CD4-positive, alpha-beta T cell treated with Interleukin-21 for 1 hour (primary cell): ENCODE measurements at regions not wholly inside any gene's neighbourhood (a gene's known extent, or its start where the extent isn't known, plus 50 kb on each side); places are given as distances from the start of the nearest gene placed in this dataset.

Experiments used
- DNase-seq: peaks from one replicate; pipeline ENCODE4 v3.0.0-alpha.2; 2020

GRCh38 chrY:15162211-15162610, 637.9 kb downstream of the NLGN4Y start:
- no peak for DNase-seq

DNA sequence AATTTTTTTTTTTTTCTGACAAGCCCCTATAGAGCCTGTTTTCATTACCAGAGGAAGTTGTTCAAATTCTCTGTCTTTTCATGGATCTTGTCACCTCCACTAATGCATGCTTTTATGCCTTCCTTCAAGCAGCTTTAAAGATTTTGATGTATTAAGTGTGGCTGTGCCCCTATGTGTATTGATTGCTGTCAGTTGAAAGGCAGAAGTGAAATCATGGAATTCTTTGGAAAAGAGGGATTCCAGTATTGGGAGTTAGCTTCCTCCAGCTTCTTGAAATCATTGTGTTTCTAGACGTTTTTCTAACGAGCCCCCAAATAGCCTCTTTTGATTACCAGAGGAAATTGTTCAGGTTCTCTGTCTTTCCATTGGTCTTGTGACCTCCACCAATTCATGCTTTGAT, 655.6 kb downstream of the NLGN4Y start:
- no peak for DNase-seq

GRCh38 chrY:15229056-15229455, 704.7 kb downstream of the NLGN4Y start:
- no peak for DNase-seq

GRCh38 chrY:15239596-15240132, 715.3 kb downstream of the NLGN4Y start:
- DNase-seq: no peak

DNA sequence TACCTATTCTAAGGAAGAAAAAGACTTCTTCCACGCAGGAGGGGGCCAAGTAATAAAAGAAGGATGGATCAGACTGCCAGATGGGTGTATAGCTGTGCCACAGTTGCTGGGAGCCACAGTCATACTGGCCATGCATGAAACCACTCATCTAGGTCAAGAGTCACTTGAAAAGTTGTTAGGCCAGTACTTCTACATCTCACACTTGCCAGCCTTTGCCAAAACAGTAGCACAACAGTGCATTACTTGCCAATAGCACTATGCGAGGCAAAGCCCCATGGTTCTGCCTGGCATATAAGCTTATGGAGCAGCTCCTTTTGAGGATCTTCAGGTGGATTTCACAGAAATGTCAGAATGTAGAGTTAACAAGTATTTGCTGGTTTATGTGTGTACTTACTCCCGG, 735.0 kb downstream of the NLGN4Y start:
- DNase-seq: no peak

DNA sequence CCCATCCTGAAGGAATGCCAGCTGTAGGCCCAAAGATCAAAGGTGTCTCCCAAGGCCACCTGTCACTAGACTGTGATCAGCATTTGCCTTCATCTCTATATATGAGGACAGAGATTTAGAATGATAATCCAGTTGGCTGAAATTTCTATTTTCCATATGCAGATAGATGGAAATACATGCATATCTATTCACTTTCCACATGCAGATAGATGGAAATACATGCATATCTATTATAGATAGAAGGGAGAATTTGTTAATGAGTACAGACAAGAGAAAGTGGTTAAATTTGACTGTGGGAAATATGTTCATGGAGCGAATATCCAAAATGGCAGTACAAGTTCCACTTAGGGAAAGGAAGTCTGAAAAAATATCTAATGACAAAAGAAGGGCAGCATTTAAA, 762.2 kb downstream of the NLGN4Y start:
- DNase-seq: no peak

- no peak for DNase-seq
Measured at GRCh38 chrY:15289821-15290220, 765.5 kb downstream of the NLGN4Y start.

- no peak for DNase-seq
Measured at GRCh38 chrY:15292881-15293280, 768.6 kb downstream of the NLGN4Y start.

GRCh38 chrY:15301879-15302278, 777.5 kb downstream of the NLGN4Y start:
- no peak for DNase-seq

DNA sequence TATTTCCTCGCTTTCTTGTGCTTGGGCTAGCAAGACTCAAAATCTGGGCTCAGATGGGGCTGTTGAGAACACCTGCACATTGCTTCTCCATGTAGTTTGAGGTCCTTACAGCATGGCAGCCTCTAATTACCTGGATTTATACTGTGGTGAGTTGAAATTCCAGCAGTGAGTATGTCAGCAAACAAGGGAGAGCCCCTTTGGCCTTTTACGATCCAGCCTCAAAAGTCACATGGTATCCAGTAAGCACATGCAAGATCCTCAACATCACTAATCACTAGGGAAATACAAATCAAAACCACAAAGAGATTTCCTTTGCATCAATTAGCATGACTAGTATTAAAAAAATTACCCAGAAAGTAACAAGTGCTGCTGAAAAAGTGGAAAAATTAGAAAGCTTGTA, 787.8 kb downstream of the NLGN4Y start:
- no peak for DNase-seq

DNA sequence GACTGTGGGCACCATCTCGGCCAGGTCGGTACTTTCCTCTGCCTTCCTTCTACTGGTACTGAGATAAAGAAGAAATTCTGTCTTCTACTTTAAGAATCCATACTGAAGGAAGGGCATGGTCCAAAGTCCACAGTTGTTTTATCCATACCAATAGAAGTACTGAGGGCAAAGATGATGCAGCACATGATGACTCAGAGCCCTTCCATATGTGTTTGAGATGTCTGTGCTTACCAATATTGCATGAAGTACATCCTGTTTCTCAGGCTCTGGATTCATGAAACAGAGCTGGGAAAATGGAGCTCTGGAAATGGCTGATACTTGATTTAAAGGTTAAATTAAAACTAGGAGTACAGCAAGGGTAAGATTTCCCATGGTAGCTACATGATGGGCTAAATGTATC, 799.9 kb downstream of the NLGN4Y start:
- DNase-seq: no peak

DNA sequence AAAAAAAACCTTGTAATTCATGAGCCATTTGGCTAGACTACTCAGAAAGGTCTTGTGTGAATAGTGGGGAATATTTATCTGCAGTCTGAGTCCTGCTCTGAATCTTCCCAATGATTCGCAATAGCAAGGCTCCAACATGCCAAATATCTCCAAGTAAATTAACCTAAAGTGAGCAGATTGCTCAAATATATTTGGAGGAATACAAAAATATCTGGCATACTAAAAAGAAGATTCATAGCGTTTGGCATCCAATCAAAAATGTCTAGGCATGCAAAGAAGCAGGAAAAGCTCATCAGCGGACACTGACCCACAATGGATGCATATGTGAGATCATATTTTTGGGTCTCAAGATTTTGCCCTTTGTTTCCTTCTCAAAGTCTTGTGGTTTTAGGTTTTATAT, 800.9 kb downstream of the NLGN4Y start:
- no peak for DNase-seq

- no peak for DNase-seq
Measured at GRCh38 chrY:15326673-15327072, 802.3 kb downstream of the NLGN4Y start.

- no peak for DNase-seq
Measured at GRCh38 chrY:15328848-15329247, 804.5 kb downstream of the NLGN4Y start.

DNA sequence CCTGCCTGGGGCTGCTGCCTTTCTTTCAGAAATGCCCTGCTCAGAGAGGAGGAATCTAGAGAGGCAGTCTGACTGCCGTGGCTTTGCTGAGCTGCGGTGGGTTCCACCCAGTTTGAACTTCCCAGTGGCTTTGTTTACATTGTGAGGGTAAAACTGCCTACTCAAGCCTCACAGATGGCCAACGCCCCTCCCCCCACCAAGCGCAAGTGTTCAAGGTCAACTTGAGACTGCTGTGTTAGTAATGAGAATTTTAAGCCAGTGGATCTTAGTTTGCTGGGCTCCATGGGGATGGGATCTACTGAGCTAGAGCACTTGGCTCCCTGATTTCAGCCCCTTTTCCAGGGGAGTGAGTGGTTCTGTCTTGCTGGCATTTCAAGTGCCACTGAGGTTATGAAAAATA, 819.2 kb downstream of the NLGN4Y start:
- DNase-seq: no peak

GRCh38 chrY:15345471-15346155, 821.3 kb downstream of the NLGN4Y start:
- DNase-seq: no peak

DNA sequence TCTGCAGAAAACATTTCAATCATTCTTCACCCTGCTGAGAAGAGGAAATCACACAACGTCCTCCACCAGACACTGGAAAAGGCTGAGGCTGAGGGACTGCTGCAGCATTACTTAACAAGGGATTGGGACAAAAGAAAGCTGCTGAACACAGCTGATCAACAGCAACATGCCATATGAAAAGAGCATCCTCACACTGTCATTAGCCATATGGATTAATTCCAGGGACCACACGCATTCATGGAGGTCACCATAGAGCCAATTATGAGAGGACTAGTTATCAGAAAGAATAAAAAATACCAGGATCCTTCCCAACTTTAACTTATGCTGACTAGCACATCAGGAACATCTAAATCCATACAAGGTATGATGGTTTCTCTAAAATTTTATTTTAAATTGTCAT, 825.0 kb downstream of the NLGN4Y start:
- DNase-seq: no peak

- DNase-seq: peak; percentile 24
Measured at GRCh38 chrY:15355321-15355720, 831.0 kb downstream of the NLGN4Y start.

DNA sequence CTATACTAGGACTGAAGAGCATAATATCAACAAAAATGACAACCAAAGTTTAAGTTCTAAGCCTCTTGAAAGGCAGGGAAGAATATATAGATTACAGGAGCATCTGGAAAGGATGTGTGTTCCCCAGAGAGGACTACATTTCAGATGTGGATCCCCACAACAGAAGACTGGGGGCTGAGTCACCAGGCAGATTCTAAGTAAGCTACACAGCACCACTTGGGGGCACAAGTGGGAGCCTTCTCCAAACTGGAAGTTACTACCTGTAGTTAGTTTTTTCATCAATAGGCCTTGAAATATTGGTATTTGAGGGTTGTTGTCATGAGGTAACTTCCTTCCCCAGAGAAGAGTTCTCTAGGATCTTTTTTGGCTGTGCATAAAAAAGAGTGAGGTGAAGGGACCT, 836.1 kb downstream of the NLGN4Y start:
- DNase-seq: no peak

DNA sequence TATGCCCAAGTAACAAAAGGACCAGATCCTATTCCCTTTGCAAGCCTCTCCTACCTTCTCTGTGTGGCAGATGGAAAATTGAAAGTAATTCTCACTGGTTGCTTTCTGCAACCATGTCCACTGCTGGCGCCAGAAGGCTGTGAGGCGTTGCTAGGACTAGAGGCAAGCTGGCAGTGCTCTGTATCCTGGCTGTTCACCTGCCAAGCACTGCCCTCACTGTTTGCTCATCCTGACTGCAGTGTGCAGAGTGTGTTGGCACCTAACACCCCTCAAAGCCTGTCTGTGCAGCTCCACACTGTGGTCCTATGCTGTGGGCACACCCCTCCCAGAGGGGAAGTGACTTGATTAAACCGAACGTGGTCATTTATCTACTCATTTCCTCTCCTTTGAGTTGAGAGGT, 840.7 kb downstream of the NLGN4Y start:
- no peak for DNase-seq

DNA sequence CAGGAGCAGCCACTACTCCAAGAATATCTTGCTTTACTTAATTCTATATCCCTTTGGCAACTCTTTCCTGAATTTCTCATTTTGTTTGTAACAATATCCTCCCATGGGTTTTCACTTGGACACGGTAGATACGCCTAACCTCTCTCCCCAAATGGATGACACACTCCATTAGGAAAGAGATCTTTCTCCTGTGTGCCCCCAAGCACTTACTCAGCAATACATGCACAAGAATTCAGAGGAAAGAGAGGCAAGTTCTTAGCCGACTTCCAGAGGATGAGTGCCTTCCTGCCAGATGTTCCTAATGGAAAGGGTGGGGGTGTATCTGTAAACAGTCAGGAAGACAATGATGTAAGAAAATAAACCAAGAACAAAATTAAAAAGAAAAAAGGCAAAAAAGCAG, 844.5 kb downstream of the NLGN4Y start:
- no peak for DNase-seq

GRCh38 chrY:15385178-15385577, 860.8 kb downstream of the NLGN4Y start:
- no peak for DNase-seq

- no peak for DNase-seq
Measured at GRCh38 chrY:15397556-15398280, 873.4 kb downstream of the NLGN4Y start.

DNA sequence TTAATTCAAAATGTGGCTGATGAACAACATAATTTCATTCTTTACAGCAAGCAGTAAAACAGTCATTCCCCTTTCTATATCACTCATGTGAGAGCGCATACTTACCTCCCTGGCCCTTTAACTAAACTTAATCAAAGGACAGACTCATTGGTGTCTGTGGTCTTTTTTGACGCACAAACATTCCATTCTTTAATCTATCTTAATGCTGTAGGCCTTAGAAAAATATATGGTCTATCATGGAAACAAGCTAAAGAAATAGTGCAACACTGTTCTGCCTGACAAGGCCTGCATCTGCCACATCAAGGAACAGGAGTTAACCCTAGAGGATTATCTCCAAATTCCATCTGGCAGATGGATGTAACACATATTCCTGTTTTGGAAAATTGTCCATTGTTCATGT, 878.1 kb downstream of the NLGN4Y start:
- no peak for DNase-seq

GRCh38 chrY:15404551-15404950, 880.2 kb downstream of the NLGN4Y start:
- DNase-seq: no peak
